Sigmoid colon (tissue), 4 donors: ENCODE measurements at regions not wholly inside any gene's neighbourhood (a gene's known extent, or its start where the extent isn't known, plus 50 kb on each side); places are given as distances from the start of the nearest gene placed in this dataset.

Experiments used
- CTCF ChIP-seq, 4 experiments: fragments of 450-650 bp in 3 of 4; fragments of 200-600 bp in 1 of 4; IDR thresholded peaks; one replicate each; pipeline ENCODE4 v1.5.1; 2016 to 2019; ENCODE audit warnings: antibody characterized with exemption in 4 of 4, mild to moderate bottlenecking in 3 of 4, moderate library complexity in 2 of 4
- EP300 ChIP-seq, 4 donors: sonication (generic); formaldehyde crosslinking; IDR thresholded peaks; one replicate each; pipeline ENCODE4 v1.6.1; 2017; ENCODE audit warnings: antibody characterized with exemption in 4 of 4
- POLR2A ChIP-seq, 2 donors: fragments of 450-650 bp; IDR thresholded peaks; one replicate each; pipeline ENCODE4 v1.6.1; 2016; ENCODE audit warnings: antibody characterized with exemption in 2 of 2, mild to moderate bottlenecking in 2 of 2, moderate library complexity in 2 of 2
- POLR2AphosphoS5 ChIP-seq, 4 donors: sonication (generic); formaldehyde crosslinking; IDR thresholded peaks; one replicate each; pipeline ENCODE4 v1.6.1; 2017; ENCODE audit warnings: antibody characterized with exemption in 4 of 4

GRCh38 chr6:168217880-168218537 is 101.6 kb downstream of the DACT2 start:
- TF ChIP-seq CTCF (IDR thresholded peaks at IDR 0.05) = no peak
- no peak for TF ChIP-seq EP300 (IDR thresholded peaks at IDR 0.05)
- no peak for TF ChIP-seq POLR2A (IDR thresholded peaks at IDR 0.05)
- no peak for TF ChIP-seq POLR2AphosphoS5 (IDR thresholded peaks at IDR 0.05)
